ENCODE measurements at regions not wholly inside any gene's neighbourhood (a gene's known extent, or its start where the extent isn't known, plus 50 kb on each side); places are given as distances from the start of the nearest gene placed in this dataset.
"Not testable (repeated sequence)": the region's sequence is repeated elsewhere in the genome, so short reads cannot be mapped to it uniquely, and the experiment has no call there.

- no peak for FAIRE-seq
Measured at GRCh38 chr16:86718118-86718517, 139.8 kb downstream of the FOXL1 start.

GRCh38 chr16:86722970-86723369, 144.6 kb downstream of the FOXL1 start:
- FAIRE-seq: no peak

GRCh38 chr16:86723689-86724088, 145.3 kb downstream of the FOXL1 start:
- no peak for FAIRE-seq

GRCh38 chr16:86725401-86725800, 147.1 kb downstream of the FOXL1 start:
- no peak for FAIRE-seq

- FAIRE-seq: no peak
Measured at GRCh38 chr16:86726340-86726739, 148.0 kb downstream of the FOXL1 start.

GRCh38 chr16:86727131-86727530, 148.8 kb downstream of the FOXL1 start:
- no peak for FAIRE-seq

- no peak for FAIRE-seq
Measured at GRCh38 chr16:86727632-86728031, 149.3 kb downstream of the FOXL1 start.

- FAIRE-seq: no peak
Measured at GRCh38 chr16:86729686-86730085, 151.3 kb downstream of the FOXL1 start.

- FAIRE-seq: no peak
Measured at GRCh38 chr16:86730086-86730485, 151.7 kb downstream of the FOXL1 start.

- FAIRE-seq: no peak
Measured at GRCh38 chr16:86730597-86730996, 152.2 kb downstream of the FOXL1 start.

- no peak for FAIRE-seq
Measured at GRCh38 chr16:86732621-86733295, 154.4 kb downstream of the FOXL1 start.

- no peak for FAIRE-seq
Measured at GRCh38 chr16:86733546-86734254, 155.4 kb downstream of the FOXL1 start.

- no peak for FAIRE-seq
Measured at GRCh38 chr16:86734543-86735460, 156.5 kb downstream of the FOXL1 start.

- FAIRE-seq: no peak
Measured at GRCh38 chr16:86735727-86736126, 157.4 kb downstream of the FOXL1 start.

- no peak for FAIRE-seq
Measured at GRCh38 chr16:86736502-86736901, 158.2 kb downstream of the FOXL1 start.

GRCh38 chr16:86737083-86737482, 158.7 kb downstream of the FOXL1 start:
- no peak for FAIRE-seq

- not testable (repeated sequence) for FAIRE-seq
Measured at GRCh38 chr16:86738322-86738721, 160.0 kb downstream of the FOXL1 start.

- no peak for FAIRE-seq
Measured at GRCh38 chr16:86739178-86739577, 160.8 kb downstream of the FOXL1 start.

- FAIRE-seq: no peak
Measured at GRCh38 chr16:86739808-86740207, 161.5 kb downstream of the FOXL1 start.

- no peak for FAIRE-seq
Measured at GRCh38 chr16:86740298-86740697, 161.9 kb downstream of the FOXL1 start.

- FAIRE-seq: no peak
Measured at GRCh38 chr16:86740906-86741799, 162.8 kb downstream of the FOXL1 start.

GRCh38 chr16:86747761-86748160, 169.4 kb downstream of the FOXL1 start:
- FAIRE-seq: no peak
